Nephron (organoid): ENCODE measurements at regions not wholly inside any gene's neighbourhood (a gene's known extent, or its start where the extent isn't known, plus 50 kb on each side); places are given as distances from the start of the nearest gene placed in this dataset.

Experiments
- H3K27ac Mint-ChIP-seq, 3 experiments: 2 replicates each; pipeline ENCODE4 v1.8.0; 2020; ENCODE audit warnings: mixed read lengths in 3 of 3, mild to moderate bottlenecking in 2 of 3, moderate library complexity in 1 of 3
- H3K27me3 Mint-ChIP-seq: 2 replicates; pipeline ENCODE4 v1.8.0; 2021; ENCODE audit warnings: low read depth, mild to moderate bottlenecking, moderate library complexity, mixed read lengths
- H3K36me3 Mint-ChIP-seq: 2 replicates; pipeline ENCODE4 v1.8.0; 2020; ENCODE audit warnings: low read depth, mixed read lengths
- H3K4me1 Mint-ChIP-seq: 2 replicates; pipeline ENCODE4 v1.8.0; 2020; ENCODE audit warnings: mixed read lengths
- H3K4me3 Mint-ChIP-seq, 3 experiments: 2 replicates each; pipeline ENCODE4 v1.8.0; 2020; ENCODE audit warnings: mild to moderate bottlenecking in 3 of 3, mixed read lengths in 3 of 3, moderate library complexity in 2 of 3
- H3K9me3 Mint-ChIP-seq: 2 replicates; pipeline ENCODE4 v1.8.0; 2020; ENCODE audit warnings: mixed read lengths
- TF ChIP-seq, protein P1 (sequence below), 3 experiments: fragments of 200-600 bp; sonication (generic); IDR thresholded peaks; one replicate each; pipeline ENCODE4 v1.5.0; 2021; ENCODE audit warnings: antibody characterized with exemption in 3 of 3; ENCODE audit not compliant: unreplicated experiment in 3 of 3

GRCh38 chr3:194962056-194962455, 276.4 kb downstream of the FAM43A start:
- no peaks in the 10 kb centered on the region for H3K36me3 Mint-ChIP-seq
- no peak overlapping the region for H3K4me3 Mint-ChIP-seq
- H3K9me3 Mint-ChIP-seq: no peaks in the 10 kb centered on the region
- peaks cover 11% of the 10 kb centered on the region for H3K4me1 Mint-ChIP-seq
- no peak overlapping the region for H3K27ac Mint-ChIP-seq
- peaks cover 4% of the 10 kb centered on the region for H3K27me3 Mint-ChIP-seq
- TF ChIP-seq, protein P1, sequence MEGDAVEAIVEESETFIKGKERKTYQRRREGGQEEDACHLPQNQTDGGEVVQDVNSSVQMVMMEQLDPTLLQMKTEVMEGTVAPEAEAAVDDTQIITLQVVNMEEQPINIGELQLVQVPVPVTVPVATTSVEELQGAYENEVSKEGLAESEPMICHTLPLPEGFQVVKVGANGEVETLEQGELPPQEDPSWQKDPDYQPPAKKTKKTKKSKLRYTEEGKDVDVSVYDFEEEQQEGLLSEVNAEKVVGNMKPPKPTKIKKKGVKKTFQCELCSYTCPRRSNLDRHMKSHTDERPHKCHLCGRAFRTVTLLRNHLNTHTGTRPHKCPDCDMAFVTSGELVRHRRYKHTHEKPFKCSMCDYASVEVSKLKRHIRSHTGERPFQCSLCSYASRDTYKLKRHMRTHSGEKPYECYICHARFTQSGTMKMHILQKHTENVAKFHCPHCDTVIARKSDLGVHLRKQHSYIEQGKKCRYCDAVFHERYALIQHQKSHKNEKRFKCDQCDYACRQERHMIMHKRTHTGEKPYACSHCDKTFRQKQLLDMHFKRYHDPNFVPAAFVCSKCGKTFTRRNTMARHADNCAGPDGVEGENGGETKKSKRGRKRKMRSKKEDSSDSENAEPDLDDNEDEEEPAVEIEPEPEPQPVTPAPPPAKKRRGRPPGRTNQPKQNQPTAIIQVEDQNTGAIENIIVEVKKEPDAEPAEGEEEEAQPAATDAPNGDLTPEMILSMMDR (IDR thresholded peaks at IDR 0.05; ENCODE audit: unreplicated experiment in 3 of 3): no peak

GRCh38 chr3:194964809-194965208, 279.1 kb downstream of the FAM43A start:
- peaks cover 12% of the 10 kb centered on the region for H3K4me1 Mint-ChIP-seq
- no peaks in the 10 kb centered on the region for H3K36me3 Mint-ChIP-seq
- no peak overlapping the region for H3K27ac Mint-ChIP-seq
- TF ChIP-seq, protein P1 (IDR thresholded peaks at IDR 0.05; ENCODE audit: unreplicated experiment in 3 of 3): no peak
- peaks cover 4% of the 10 kb centered on the region for H3K27me3 Mint-ChIP-seq
- H3K4me3 Mint-ChIP-seq: no peak overlapping the region
- no peaks in the 10 kb centered on the region for H3K9me3 Mint-ChIP-seq

GRCh38 chr3:194967151-194968117, 281.8 kb downstream of the FAM43A start:
- TF ChIP-seq, protein P1 (IDR thresholded peaks at IDR 0.05; ENCODE audit: unreplicated experiment in 3 of 3): no peak
- Mint-ChIP-seq H3K27me3 (no peaks in the 10 kb centered on the region), H3K4me1 (peaks cover 12% of the 10 kb centered on the region), H3K36me3 (no peaks in the 10 kb centered on the region), H3K4me3 (no peak overlapping the region), H3K27ac (no peak overlapping the region), H3K9me3 (no peaks in the 10 kb centered on the region)

DNA sequence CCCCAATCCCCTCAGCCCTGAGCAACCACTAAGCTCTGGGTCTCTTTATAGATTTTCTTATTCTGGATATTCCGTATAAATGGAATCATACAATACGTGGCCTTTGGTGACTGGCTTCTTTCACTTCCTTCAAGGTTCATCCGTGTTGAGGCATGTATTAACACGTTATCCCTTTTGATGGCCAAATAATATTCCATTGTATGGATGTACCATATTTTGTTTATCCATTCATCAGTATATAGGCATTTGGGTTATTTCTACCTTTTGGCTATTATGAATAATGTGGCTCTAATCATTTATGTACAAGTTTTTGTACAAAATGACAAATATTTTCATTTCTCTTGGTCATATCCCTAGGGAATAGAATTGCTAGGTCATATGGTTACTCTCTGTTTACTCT, 284.4 kb downstream of the FAM43A start:
- TF ChIP-seq, protein P1 (IDR thresholded peaks at IDR 0.05; ENCODE audit: unreplicated experiment in 3 of 3): no peak
- H3K4me3 Mint-ChIP-seq: no peak overlapping the region
- peaks cover 4% of the 10 kb centered on the region for H3K27me3 Mint-ChIP-seq
- peaks cover 12% of the 10 kb centered on the region for H3K4me1 Mint-ChIP-seq
- no peak overlapping the region for H3K27ac Mint-ChIP-seq
- H3K36me3 Mint-ChIP-seq: no peaks in the 10 kb centered on the region
- no peaks in the 10 kb centered on the region for H3K9me3 Mint-ChIP-seq

DNA sequence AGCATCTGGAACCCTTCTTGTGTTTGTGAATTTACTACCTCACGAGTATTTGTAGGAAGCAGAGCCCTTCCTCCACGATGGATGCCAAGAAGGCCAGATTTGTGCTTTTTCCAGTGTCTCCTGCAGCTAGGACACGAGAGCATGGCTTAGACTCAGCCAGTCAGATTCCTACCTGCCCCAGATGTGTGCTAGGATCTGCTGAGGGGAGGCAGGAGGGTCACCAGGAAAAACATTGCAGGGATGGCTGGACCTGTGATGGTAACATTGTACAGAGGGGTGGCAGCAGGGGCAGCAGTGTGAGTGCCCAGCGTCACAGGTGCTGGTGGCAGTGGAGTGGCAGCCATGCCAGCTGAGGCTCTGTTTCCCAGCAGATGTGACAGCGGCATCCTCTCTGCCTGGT, 285.3 kb downstream of the FAM43A start:
- H3K27me3 Mint-ChIP-seq: peaks cover 4% of the 10 kb centered on the region

More for the DNA sequence above, 285.3 kb downstream of the FAM43A start:
- no peak overlapping the region for H3K4me3 Mint-ChIP-seq
- TF ChIP-seq, protein P1 (IDR thresholded peaks at IDR 0.05; ENCODE audit: unreplicated experiment in 3 of 3): no peak
- H3K4me1 Mint-ChIP-seq: peaks cover 12% of the 10 kb centered on the region
- no peak overlapping the region for H3K27ac Mint-ChIP-seq
- no peaks in the 10 kb centered on the region for H3K9me3 Mint-ChIP-seq
- H3K36me3 Mint-ChIP-seq: no peaks in the 10 kb centered on the region
